GM10266 (cell line): ENCODE measurements at regions not wholly inside any gene's neighbourhood (a gene's known extent, or its start where the extent isn't known, plus 50 kb on each side); places are given as distances from the start of the nearest gene placed in this dataset.

Experiments used
- DNase-seq: peaks from one replicate; pipeline ENCODE4 v3.0.0; 2012; ENCODE audit errors: extremely low spot score
- TF ChIP-seq, protein P1 (sequence below): IDR thresholded peaks from 2 replicates; pipeline ENCODE4 v1.5.1; 2012; ENCODE audit warnings: mild to moderate bottlenecking, low read depth; ENCODE audit not compliant: control insufficient read depth, insufficient read depth; ENCODE audit errors: missing control alignments

DNA sequence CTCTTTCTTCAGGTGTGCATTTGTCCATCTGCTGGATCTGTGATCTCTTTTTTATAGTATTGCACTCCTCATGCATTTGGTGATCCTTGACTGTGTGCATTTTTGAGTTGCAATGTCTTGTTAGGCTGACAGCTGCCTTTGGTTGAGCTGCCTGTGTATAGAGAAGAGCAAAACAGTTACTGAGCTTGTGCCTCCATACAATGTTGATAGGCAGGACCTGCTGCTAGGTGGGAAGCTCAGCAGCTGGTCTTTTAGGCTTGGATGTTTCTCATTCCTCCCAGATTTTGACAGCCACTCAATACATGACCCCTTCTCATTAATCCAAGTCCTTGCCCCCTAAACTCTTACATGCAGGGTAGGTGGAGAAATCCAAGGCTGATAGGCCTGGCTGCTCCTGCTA is 74.8 kb upstream of the PIAS1 start:
- TF ChIP-seq, protein P1, sequence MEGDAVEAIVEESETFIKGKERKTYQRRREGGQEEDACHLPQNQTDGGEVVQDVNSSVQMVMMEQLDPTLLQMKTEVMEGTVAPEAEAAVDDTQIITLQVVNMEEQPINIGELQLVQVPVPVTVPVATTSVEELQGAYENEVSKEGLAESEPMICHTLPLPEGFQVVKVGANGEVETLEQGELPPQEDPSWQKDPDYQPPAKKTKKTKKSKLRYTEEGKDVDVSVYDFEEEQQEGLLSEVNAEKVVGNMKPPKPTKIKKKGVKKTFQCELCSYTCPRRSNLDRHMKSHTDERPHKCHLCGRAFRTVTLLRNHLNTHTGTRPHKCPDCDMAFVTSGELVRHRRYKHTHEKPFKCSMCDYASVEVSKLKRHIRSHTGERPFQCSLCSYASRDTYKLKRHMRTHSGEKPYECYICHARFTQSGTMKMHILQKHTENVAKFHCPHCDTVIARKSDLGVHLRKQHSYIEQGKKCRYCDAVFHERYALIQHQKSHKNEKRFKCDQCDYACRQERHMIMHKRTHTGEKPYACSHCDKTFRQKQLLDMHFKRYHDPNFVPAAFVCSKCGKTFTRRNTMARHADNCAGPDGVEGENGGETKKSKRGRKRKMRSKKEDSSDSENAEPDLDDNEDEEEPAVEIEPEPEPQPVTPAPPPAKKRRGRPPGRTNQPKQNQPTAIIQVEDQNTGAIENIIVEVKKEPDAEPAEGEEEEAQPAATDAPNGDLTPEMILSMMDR = no peak
- DNase-seq = no peak

DNA sequence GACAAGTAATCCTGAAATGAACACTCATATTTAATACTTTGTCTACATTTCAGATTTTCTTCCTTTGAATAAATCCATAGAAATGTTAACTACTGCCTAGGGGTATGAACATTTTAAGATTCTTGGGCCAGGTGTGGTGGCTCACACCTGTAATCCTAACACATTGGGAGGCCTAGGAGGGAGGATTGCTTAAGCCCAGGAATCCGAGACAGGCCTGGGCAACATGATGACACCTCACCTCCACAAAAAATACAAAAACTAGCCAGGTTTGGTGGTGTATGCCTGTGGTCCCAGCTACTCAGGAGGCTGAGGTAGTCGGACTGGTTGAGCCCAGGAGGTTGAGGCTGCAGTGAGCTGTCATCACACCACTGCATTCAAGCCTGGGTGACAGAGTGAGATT is 73.9 kb upstream of the PIAS1 start:
- no peak for DNase-seq
- TF ChIP-seq, protein P1 = no peak

DNA sequence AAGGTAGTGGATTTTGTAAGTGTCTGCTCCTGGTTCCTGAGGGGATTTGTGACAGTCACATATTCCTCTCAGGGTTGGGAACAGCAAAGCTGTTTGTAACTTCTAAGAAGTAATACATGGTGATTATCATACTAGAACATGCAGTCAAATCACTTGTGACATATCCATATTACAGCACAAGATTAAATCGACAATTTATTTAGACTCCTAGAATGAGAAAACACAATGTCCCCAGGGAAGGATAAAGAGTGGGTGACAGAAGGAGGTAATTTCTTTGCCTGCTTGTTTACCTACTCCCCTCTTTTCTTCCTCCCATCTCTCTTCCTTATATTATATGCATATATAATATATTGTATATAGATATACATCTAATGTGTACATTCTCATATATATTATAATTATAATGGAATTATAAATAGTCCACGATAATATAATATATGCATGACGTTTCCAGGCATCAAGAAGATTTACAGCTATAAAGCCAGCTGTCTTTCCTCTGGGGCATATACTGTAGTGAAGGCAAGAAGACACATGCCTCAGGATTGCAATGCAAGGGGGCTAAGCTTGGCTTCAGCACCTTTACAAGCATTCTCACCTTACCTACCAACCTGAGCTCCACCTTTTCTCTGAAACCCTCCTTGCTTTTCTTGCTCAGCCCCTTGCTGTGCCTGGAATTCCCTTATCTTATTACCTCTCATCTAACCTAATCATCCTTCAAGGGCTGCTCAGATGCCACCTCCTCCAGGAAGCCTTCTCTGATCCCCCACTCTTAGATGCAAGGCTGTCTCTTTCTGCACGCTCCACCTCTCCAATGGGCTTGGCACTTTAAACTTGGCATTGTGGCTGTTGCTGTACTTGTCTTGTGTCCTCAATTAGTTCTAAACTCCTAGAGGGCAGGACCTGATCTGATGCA is 73.1 kb upstream of the PIAS1 start:
- no peak for DNase-seq
- TF ChIP-seq, protein P1 = no peak

DNA sequence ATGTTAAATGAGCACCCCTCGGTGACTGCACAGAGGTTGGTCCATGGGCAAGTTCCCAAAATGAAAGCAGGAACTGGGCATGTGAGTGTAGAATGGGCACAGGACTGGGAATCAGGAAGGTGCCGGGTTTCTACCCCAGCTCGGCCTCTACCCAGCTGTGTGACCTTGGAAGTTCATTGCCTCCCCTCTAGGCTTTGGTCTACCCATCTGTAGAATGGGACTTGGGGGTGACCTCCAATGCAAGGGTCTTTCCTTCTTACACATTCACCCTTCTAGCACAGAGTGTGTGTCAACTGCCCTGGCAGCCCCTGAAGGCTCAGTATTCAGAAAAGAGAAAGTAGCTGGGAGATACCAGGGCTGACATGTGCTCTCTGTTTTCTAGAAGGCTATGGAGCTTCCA is 72.3 kb upstream of the PIAS1 start:
- TF ChIP-seq, protein P1 = no peak
- DNase-seq = no peak

DNA sequence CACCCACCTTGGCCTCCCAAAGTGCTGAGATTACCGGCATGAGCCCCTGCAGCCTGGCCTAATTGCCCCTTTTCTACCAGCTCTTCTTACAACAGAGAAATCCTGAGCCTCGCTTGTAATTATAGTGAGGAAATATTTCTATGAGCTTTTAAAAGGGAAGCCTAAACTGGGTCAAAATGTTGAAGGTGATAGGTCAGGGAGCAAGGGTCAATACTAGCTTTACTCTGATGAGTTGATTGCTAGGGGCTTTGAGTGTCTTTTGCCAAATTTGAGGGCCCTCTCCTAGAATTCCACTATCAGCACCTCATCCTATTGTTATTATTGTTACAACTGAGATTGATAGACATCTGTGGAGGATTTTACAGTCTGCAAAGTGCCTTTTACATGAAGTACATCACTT is 62.4 kb upstream of the PIAS1 start:
- DNase-seq = no peak
- TF ChIP-seq, protein P1 = no peak

DNA sequence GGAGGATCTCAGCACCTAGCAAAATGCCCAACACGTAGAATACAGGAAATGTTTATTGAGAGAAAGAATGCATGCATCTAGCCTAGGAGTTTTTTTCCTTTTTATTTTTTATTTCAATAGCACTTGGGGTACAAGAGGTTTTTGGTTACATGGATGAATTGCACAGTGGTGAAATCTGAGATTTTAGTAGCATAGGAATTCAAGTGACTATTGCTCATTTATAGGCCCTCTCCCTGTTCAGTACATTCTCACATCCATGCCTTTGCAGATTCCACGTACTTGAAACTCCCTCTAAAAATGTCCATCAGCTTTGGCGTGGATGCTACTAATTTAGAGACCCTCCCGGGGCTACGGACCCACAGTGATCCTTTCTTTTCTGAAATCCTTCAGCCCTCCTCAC is 61.7 kb upstream of the PIAS1 start:
- TF ChIP-seq, protein P1 = no peak
- no peak for DNase-seq

DNA sequence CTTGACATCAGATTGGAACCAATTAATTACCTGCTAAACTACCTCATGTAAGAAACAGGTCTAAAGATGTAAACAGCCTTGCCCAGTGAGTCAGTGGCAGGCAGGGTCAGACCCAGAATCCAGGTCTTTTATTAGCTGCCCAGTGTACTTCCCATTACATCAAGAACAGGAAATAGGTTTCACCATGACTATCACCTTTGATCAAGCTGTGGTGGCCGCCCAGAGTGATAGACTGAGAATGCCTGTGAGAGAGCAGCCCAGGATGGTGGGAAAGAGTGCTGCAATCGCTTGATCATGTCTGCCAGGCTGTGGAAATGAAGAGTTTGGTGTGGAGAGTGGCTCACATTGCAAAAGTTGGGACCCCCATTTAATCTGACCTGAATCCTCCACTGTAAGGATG is 61.3 kb upstream of the PIAS1 start:
- no peak for DNase-seq
- TF ChIP-seq, protein P1 = no peak
